HFFc6 (cell line): ENCODE measurements at regions not wholly inside any gene's neighbourhood (a gene's known extent, or its start where the extent isn't known, plus 50 kb on each side); places are given as distances from the start of the nearest gene placed in this dataset.

Source experiments
- DNase-seq: peaks from one replicate; pipeline ENCODE4 v3.0.0-alpha.2; 2018
- H3K27ac Mint-ChIP-seq: 2 replicates; pipeline ENCODE4 v1.8.0; 2020; ENCODE audit warnings: mild to moderate bottlenecking, mixed read lengths
- H3K27me3 Mint-ChIP-seq: 2 replicates; pipeline ENCODE4 v1.8.0; 2021; ENCODE audit warnings: mild to moderate bottlenecking, moderate library complexity, mixed read lengths; ENCODE audit not compliant: insufficient read depth
- H3K36me3 Mint-ChIP-seq: 2 replicates; pipeline ENCODE4 v1.8.0; 2021; ENCODE audit warnings: low read depth, mixed read lengths
- H3K4me1 Mint-ChIP-seq: 2 replicates; pipeline ENCODE4 v1.8.0; 2020; ENCODE audit warnings: low read depth, mixed read lengths
- H3K4me3 Mint-ChIP-seq: 2 replicates; pipeline ENCODE4 v1.8.0; 2020; ENCODE audit warnings: mild to moderate bottlenecking, moderate library complexity, mixed read lengths
- H3K9me3 Mint-ChIP-seq: 2 replicates; pipeline ENCODE4 v1.8.0; 2020; ENCODE audit warnings: mild to moderate bottlenecking, mixed read lengths
- TF ChIP-seq, protein P1 (sequence below): fragments of 200-600 bp; sonication (generic); IDR thresholded peaks from 2 replicates; pipeline ENCODE4 v1.5.0; 2021; ENCODE audit warnings: antibody characterized with exemption, mild to moderate bottlenecking

DNA sequence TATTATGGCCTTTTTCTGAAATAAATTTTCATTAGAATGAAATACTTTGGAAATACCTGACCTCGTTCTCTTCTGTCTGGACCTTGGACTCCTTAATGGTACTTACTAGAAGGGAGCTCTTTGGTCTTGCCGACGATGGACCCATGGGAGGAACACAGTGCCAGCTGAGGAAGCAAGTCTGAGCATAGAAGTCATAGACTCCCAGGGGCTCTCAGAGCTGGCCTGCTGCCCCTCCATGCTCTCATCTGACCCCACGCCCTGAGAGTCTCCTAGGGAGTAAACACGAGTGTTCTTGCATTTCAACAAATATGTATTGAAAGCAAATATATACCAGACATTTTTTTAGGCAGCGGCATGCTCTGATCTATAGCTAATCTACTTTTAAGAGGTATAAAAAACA is 87.8 kb downstream of the PLEKHG1 start:
- H3K4me3 Mint-ChIP-seq, result no peak overlapping the region
- peaks cover 2% of the 10 kb centered on the region for H3K27me3 Mint-ChIP-seq
- TF ChIP-seq, protein P1, sequence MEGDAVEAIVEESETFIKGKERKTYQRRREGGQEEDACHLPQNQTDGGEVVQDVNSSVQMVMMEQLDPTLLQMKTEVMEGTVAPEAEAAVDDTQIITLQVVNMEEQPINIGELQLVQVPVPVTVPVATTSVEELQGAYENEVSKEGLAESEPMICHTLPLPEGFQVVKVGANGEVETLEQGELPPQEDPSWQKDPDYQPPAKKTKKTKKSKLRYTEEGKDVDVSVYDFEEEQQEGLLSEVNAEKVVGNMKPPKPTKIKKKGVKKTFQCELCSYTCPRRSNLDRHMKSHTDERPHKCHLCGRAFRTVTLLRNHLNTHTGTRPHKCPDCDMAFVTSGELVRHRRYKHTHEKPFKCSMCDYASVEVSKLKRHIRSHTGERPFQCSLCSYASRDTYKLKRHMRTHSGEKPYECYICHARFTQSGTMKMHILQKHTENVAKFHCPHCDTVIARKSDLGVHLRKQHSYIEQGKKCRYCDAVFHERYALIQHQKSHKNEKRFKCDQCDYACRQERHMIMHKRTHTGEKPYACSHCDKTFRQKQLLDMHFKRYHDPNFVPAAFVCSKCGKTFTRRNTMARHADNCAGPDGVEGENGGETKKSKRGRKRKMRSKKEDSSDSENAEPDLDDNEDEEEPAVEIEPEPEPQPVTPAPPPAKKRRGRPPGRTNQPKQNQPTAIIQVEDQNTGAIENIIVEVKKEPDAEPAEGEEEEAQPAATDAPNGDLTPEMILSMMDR, result no peak
- DNase-seq, result no peak
- H3K27ac Mint-ChIP-seq, result no peak overlapping the region
- no peaks in the 10 kb centered on the region for H3K36me3 Mint-ChIP-seq
- H3K9me3 Mint-ChIP-seq, result peaks cover 7% of the 10 kb centered on the region; the same call in 1 of the 2 replicates
- no peaks in the 10 kb centered on the region for H3K4me1 Mint-ChIP-seq

DNA sequence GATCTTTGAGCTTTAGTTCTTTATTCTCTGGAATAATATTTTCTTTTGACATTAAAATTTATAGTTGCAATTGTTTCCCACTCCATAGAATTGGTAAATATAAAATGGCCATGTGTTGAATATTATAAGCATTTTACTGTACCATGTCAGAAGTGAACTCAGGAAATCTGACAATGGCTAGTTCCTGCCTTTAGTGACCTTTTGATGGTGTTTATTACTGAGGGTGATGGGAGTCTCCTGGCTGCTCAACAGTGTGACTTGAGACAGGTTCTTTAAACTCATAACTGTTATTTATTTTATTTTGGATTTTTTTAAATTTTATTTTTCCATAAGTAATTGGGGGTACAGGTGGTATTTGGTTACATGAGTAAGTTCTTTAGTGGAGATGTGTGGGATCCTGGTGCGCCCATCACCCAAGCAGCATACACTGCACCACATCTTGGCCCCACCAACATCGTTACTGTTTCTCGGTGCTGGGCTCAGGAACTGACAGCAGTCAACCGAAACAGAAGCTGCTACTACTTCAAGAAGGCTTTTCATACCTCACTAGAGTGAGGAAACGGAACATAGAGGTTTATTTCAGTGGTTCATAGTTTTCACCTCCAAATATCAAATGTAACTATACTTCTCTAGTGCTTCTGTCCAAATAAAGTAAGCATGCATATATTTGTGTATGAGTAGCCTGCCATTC is 90.4 kb downstream of the PLEKHG1 start:
- Mint-ChIP-seq H3K27me3 (peaks cover 2% of the 10 kb centered on the region), H3K4me1 (no peaks in the 10 kb centered on the region), H3K9me3 (no peaks in the 10 kb centered on the region), H3K4me3 (no peak overlapping the region), H3K27ac (no peak overlapping the region), H3K36me3 (no peaks in the 10 kb centered on the region)
- DNase-seq, result no peak
- TF ChIP-seq, protein P1, result no peak

DNA sequence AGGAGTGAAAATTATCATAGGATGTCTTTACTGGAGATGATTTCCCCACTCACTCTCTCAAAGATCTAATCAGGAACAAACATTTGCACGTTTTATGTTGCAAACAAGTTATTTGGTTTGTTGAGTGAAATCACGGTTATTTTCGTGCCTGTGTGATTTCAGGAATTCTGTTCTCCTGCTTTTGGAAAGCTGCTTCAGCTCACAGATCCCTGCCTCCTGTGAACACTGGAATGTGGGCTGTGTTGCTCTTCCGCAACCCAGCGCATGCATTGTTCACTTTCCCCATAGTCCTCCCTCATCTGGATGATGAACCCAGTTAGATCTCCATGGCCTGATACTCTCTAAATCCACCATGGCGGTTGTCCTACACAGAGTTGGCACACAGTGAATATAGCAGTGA is 91.0 kb downstream of the PLEKHG1 start:
- no peak for DNase-seq
- H3K4me3 Mint-ChIP-seq, result no peak overlapping the region
- H3K27ac Mint-ChIP-seq, result no peak overlapping the region
- H3K36me3 Mint-ChIP-seq, result no peaks in the 10 kb centered on the region
- H3K9me3 Mint-ChIP-seq, result no peaks in the 10 kb centered on the region
- H3K27me3 Mint-ChIP-seq, result peaks cover 2% of the 10 kb centered on the region
- no peaks in the 10 kb centered on the region for H3K4me1 Mint-ChIP-seq
- TF ChIP-seq, protein P1, result no peak

DNA sequence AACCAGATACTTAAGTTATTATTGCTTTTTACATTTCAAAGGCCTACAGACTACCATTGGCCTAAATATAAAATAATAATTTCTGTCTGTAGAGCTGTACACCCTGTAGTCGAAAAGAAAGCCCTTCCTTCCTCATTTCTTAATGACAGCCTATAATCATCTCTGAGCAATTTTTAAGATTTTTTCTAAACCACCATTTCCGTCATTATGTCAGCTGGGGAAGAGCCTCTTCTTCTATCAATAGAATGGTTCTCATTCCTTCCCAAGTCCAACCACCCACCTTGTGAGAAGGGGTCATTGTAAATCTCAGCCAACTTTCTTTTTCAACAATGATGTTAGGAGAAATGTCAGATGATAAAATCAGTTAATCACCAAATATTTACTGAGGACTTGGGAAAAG is 91.8 kb downstream of the PLEKHG1 start:
- DNase-seq, result no peak
- no peaks in the 10 kb centered on the region for H3K9me3 Mint-ChIP-seq
- no peak overlapping the region for H3K27ac Mint-ChIP-seq
- TF ChIP-seq, protein P1, result no peak
- H3K27me3 Mint-ChIP-seq, result peaks cover 1% of the 10 kb centered on the region
- H3K4me1 Mint-ChIP-seq, result no peaks in the 10 kb centered on the region
- H3K4me3 Mint-ChIP-seq, result no peak overlapping the region
- H3K36me3 Mint-ChIP-seq, result no peaks in the 10 kb centered on the region

DNA sequence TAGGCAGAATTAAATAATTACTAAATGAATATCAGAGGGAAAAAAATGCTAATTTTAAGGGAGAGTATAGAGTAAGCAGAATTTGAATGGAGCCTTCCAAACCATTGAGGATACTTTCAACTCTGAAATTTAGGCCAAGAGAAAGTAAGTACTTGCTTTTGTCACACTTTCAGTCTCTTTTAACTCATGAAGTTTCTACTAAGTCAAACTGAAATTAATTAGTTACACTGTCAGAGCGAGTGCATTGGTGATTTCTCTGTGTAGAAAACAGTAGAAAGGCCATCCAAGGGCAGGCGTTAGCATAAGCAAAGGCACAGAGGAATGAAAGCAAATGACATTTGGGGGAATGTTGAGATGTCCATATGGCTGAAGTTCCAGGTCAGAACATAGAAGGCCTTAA is 92.9 kb downstream of the PLEKHG1 start:
- Mint-ChIP-seq H3K27me3 (no peaks in the 10 kb centered on the region; the same call in none of the 2 replicates), H3K36me3 (no peaks in the 10 kb centered on the region), H3K27ac (no peak overlapping the region)

More for the DNA sequence above, 92.9 kb downstream of the PLEKHG1 start:
- TF ChIP-seq, protein P1, result no peak
- H3K4me3 Mint-ChIP-seq, result no peak overlapping the region
- no peaks in the 10 kb centered on the region for H3K9me3 Mint-ChIP-seq
- no peaks in the 10 kb centered on the region for H3K4me1 Mint-ChIP-seq
- DNase-seq, result no peak
